Neural cell (in vitro differentiated cells): ENCODE measurements at regions not wholly inside any gene's neighbourhood (a gene's known extent, or its start where the extent isn't known, plus 50 kb on each side); places are given as distances from the start of the nearest gene placed in this dataset.

ENCODE experiments used
- H2AFZ ChIP-seq: fragments of 200-600, 300-800 bp; sonication (generic), shearing (Covaris generic); 2 replicates; pipeline ENCODE4 v1.6.0; 2014; ENCODE audit warnings: low read depth, mild to moderate bottlenecking, antibody characterized with exemption, low read length, moderate library complexity
- H3F3A ChIP-seq: fragments of 200-600 bp; shearing (Covaris generic); 2 replicates; pipeline ENCODE4 v1.6.1; 2016; ENCODE audit warnings: mild to moderate bottlenecking, moderate library complexity, mixed read lengths, antibody characterized with exemption, low read length; ENCODE audit not compliant: insufficient read depth, poor library complexity, severe bottlenecking
- H3K27ac ChIP-seq: fragments of 200-600, 300-800 bp; sonication (generic), shearing (Covaris generic); 2 replicates; pipeline ENCODE4 v1.5.1; 2014; ENCODE audit warnings: mild to moderate bottlenecking, low read length, moderate library complexity
- H3K27me3 ChIP-seq: fragments of 300-800, 200-600 bp; sonication (generic), shearing (Covaris generic); 2 replicates; pipeline ENCODE4 v1.6.0; 2014; ENCODE audit warnings: mild to moderate bottlenecking, low read depth, low read length, moderate library complexity; ENCODE audit not compliant: insufficient read depth
- H3K36me3 ChIP-seq: fragments of 300-800, 200-600 bp; sonication (generic), shearing (Covaris generic); 2 replicates; pipeline ENCODE4 v1.5.1; 2014; ENCODE audit warnings: mild to moderate bottlenecking, antibody characterized with exemption, low read length, moderate library complexity; ENCODE audit not compliant: insufficient read depth
- H3K4me2 ChIP-seq: fragments of 300-800, 200-600 bp; sonication (generic), shearing (Covaris generic); 2 replicates; pipeline ENCODE4 v1.6.0; 2014; ENCODE audit warnings: mild to moderate bottlenecking, low read length
- H3K4me3 ChIP-seq: fragments of 300-800, 200-600 bp; sonication (generic), shearing (Covaris generic); 2 replicates; pipeline ENCODE4 v1.5.1; 2014; ENCODE audit warnings: mild to moderate bottlenecking, low read length, moderate library complexity
- H3K79me2 ChIP-seq: fragments of 200-600 bp; shearing (Covaris generic); replicated peaks from 2 replicates; pipeline ENCODE4 v1.6.0; 2014; ENCODE audit warnings: mild to moderate bottlenecking, low read length, moderate library complexity; ENCODE audit not compliant: insufficient read depth
- H3K9ac ChIP-seq: fragments of 300-800, 200-600 bp; sonication (generic), shearing (Covaris generic); 2 replicates; pipeline ENCODE4 v1.6.1; 2016; ENCODE audit warnings: mild to moderate bottlenecking, low read length, mixed read lengths
- H3K9me2 ChIP-seq: fragments of 200-600 bp; shearing (Covaris generic); 2 replicates; pipeline ENCODE4 v1.6.1; 2016; ENCODE audit warnings: mild to moderate bottlenecking, low read length, mixed read lengths; ENCODE audit not compliant: insufficient read depth
- H3K9me3 ChIP-seq: fragments of 200-600, 300-800 bp; sonication (generic), shearing (Covaris generic); 2 replicates; pipeline ENCODE4 v1.6.1; 2016; ENCODE audit warnings: mild to moderate bottlenecking, mixed run types, low read length, moderate library complexity, mixed read lengths
- H4K20me1 ChIP-seq: fragments of 200-600 bp; shearing (Covaris generic); 2 replicates; pipeline ENCODE4 v1.6.1; 2016; ENCODE audit warnings: mild to moderate bottlenecking, mixed run types; ENCODE audit not compliant: insufficient read depth
- CTCF ChIP-seq: fragments of 450-650 bp; IDR thresholded peaks from 2 replicates; pipeline ENCODE4 v1.5.1; 2014; ENCODE audit warnings: antibody characterized with exemption, mild to moderate bottlenecking, moderate library complexity; ENCODE audit not compliant: poor library complexity, severe bottlenecking
- EP300 ChIP-seq: fragments of 450-650 bp; conservative IDR thresholded peaks from 2 replicates; pipeline ENCODE4 v1.6.1; 2014; ENCODE audit warnings: antibody characterized with exemption, mild to moderate bottlenecking, moderate library complexity; ENCODE audit not compliant: poor library complexity, severe bottlenecking
- EZH2 ChIP-seq: fragments of 200-600, 300-800 bp; shearing (Covaris generic), sonication (generic); IDR thresholded peaks from 2 replicates; pipeline ENCODE4 v1.6.1; 2014; ENCODE audit warnings: antibody characterized with exemption, low read length, borderline replicate concordance, mild to moderate bottlenecking; ENCODE audit not compliant: insufficient read depth, poor library complexity, severe bottlenecking
- MXI1 ChIP-seq: fragments of 450-650 bp; conservative IDR thresholded peaks from 2 replicates; pipeline ENCODE4 v1.6.1; 2014; ENCODE audit warnings: antibody characterized with exemption, mild to moderate bottlenecking; ENCODE audit not compliant: poor library complexity, severe bottlenecking
- POLR2AphosphoS5 ChIP-seq: IDR thresholded peaks from 2 replicates; pipeline ENCODE4 v1.6.1; 2012
- RAD21 ChIP-seq: fragments of 450-650 bp; conservative IDR thresholded peaks from 2 replicates; pipeline ENCODE4 v1.6.1; 2014; ENCODE audit warnings: antibody characterized with exemption, mild to moderate bottlenecking, moderate library complexity
- REST ChIP-seq: IDR thresholded peaks from 2 replicates; pipeline ENCODE4 v1.6.1; 2012; ENCODE audit warnings: borderline replicate concordance
- SMC3 ChIP-seq: fragments of 450-650 bp; conservative IDR thresholded peaks from 2 replicates; pipeline ENCODE4 v1.6.1; 2014; ENCODE audit warnings: antibody characterized with exemption, mild to moderate bottlenecking, moderate library complexity; ENCODE audit not compliant: poor library complexity
- TAF1 ChIP-seq: IDR thresholded peaks from 2 replicates; pipeline ENCODE4 v1.6.1; 2012; ENCODE audit warnings: low read depth

GRCh38 chr16:9650284-9650683 lies 531.9 kb downstream of the GRIN2A start:
- H3K9ac ChIP-seq = no peak overlapping the region
- H3K9me2 ChIP-seq = no peaks in the 10 kb centered on the region
- no peak overlapping the region for H2AFZ ChIP-seq
- H3K36me3 ChIP-seq = no peaks in the 10 kb centered on the region
- H4K20me1 ChIP-seq = no peaks in the 10 kb centered on the region
- no peak for TF ChIP-seq MXI1
- H3K27me3 ChIP-seq = no peaks in the 10 kb centered on the region
- H3K79me2 ChIP-seq = no peaks in the 10 kb centered on the region
- no peak overlapping the region for H3K4me2 ChIP-seq
- no peak overlapping the region for H3K4me3 ChIP-seq
- H3F3A ChIP-seq = no peaks in the 10 kb centered on the region
- H3K27ac ChIP-seq = no peak overlapping the region
- H3K9me3 ChIP-seq = no peaks in the 10 kb centered on the region

GRCh38 chr16:9655051-9655450 lies 527.2 kb downstream of the GRIN2A start:
- no peaks in the 10 kb centered on the region for H3K79me2 ChIP-seq
- no peaks in the 10 kb centered on the region for H3K36me3 ChIP-seq
- no peak for TF ChIP-seq EZH2
- TF ChIP-seq POLR2AphosphoS5 = no peak
- no peak for TF ChIP-seq EP300
- TF ChIP-seq RAD21 = no peak
- TF ChIP-seq TAF1 = no peak
- no peak for TF ChIP-seq REST
- TF ChIP-seq SMC3 = no peak
- TF ChIP-seq CTCF = no peak
- no peak for TF ChIP-seq MXI1
- H3K4me2 ChIP-seq = no peak overlapping the region
- no peaks in the 10 kb centered on the region for H3K9me3 ChIP-seq
- no peak overlapping the region for H2AFZ ChIP-seq
- H3K9ac ChIP-seq = no peak overlapping the region
- no peaks in the 10 kb centered on the region for H3F3A ChIP-seq
- no peak overlapping the region for H3K4me3 ChIP-seq
- H3K27me3 ChIP-seq = no peaks in the 10 kb centered on the region
- no peaks in the 10 kb centered on the region for H3K9me2 ChIP-seq
- no peak overlapping the region for H3K27ac ChIP-seq
- H4K20me1 ChIP-seq = no peaks in the 10 kb centered on the region

GRCh38 chr16:9657641-9658040 lies 524.6 kb downstream of the GRIN2A start:
- Histone ChIP-seq H3K4me3 (no peak overlapping the region), H3K9ac (no peak overlapping the region), H3F3A (no peaks in the 10 kb centered on the region), H3K9me2 (no peaks in the 10 kb centered on the region), H3K27ac (no peak overlapping the region), H3K9me3 (no peaks in the 10 kb centered on the region), H3K79me2 (no peaks in the 10 kb centered on the region), H3K4me2 (no peak overlapping the region), H3K27me3 (no peaks in the 10 kb centered on the region), H3K36me3 (no peaks in the 10 kb centered on the region), H2AFZ (no peak overlapping the region), H4K20me1 (no peaks in the 10 kb centered on the region)
- TF ChIP-seq REST (no peak), TAF1 (no peak), RAD21 (no peak), POLR2AphosphoS5 (no peak), CTCF (no peak), EP300 (no peak), SMC3 (no peak), MXI1 (no peak), EZH2 (no peak)
